ENCODE measurements at regions not wholly inside any gene's neighbourhood (a gene's known extent, or its start where the extent isn't known, plus 50 kb on each side); places are given as distances from the start of the nearest gene placed in this dataset.

- no peak for TF ChIP-seq POLR2G (IDR thresholded peaks at IDR 0.05; ENCODE audit: low read depth, low read length)
- 0 out of 2 replicates have a peak, but pooled peaks have one; percentile 11 for TF ChIP-seq BCL6 (CRISPR knock-in tag; IDR thresholded peaks at IDR 0.05)
- TF ChIP-seq PCBP1 (IDR thresholded peaks at IDR 0.05; ENCODE audit: borderline replicate concordance, low read depth, low read length): no peak
- TF ChIP-seq MLLT10 (CRISPR knock-in tag; IDR thresholded peaks at IDR 0.05): no peak
- TF ChIP-seq NRL (CRISPR knock-in tag; IDR thresholded peaks at IDR 0.05; ENCODE audit: borderline replicate concordance): no peak
- TF ChIP-seq SALL1 (CRISPR knock-in tag; IDR thresholded peaks at IDR 0.05): peak; percentile 51; the same call in 1 of the 2 replicates
- no peak for TF ChIP-seq E2F5 (CRISPR knock-in tag; conservative IDR thresholded peaks at IDR 0.05)
- peak; percentile 66; the same call in 1 of the 2 replicates for TF ChIP-seq ZMYM4 (CRISPR knock-in tag; IDR thresholded peaks at IDR 0.05)
- no peak for TF ChIP-seq ZMYM2 (CRISPR knock-in tag; IDR thresholded peaks at IDR 0.05)
- TF ChIP-seq ARID5B (CRISPR knock-in tag; IDR thresholded peaks at IDR 0.05): peak; percentile 10; the same call in 1 of the 2 replicates
- TF ChIP-seq NBN (conservative IDR thresholded peaks at IDR 0.05): no peak
- no peak for TF ChIP-seq TFDP1 (CRISPR knock-in tag; IDR thresholded peaks at IDR 0.05; ENCODE audit: borderline replicate concordance)
- TF ChIP-seq DPF2 (CRISPR knock-in tag; IDR thresholded peaks at IDR 0.05; ENCODE audit: borderline replicate concordance, low read depth): no peak
- TF ChIP-seq KLF12 (CRISPR knock-in tag; IDR thresholded peaks at IDR 0.05; ENCODE audit: borderline replicate concordance): no peak
- TF ChIP-seq PRDM4 (CRISPR knock-in tag; IDR thresholded peaks at IDR 0.05; ENCODE audit: borderline replicate concordance): no peak
- peak; percentile 43 for TF ChIP-seq ZNF687 (CRISPR knock-in tag; IDR thresholded peaks at IDR 0.05)
- TF ChIP-seq ZNF607 (CRISPR knock-in tag; IDR thresholded peaks at IDR 0.05; ENCODE audit: borderline replicate concordance): no peak
Measured at GRCh38 chr3:31341130-31341529, 191.6 kb upstream of the STT3B start (continued).

Data from HepG2 (cell line).